Cerebellar nuclear complex (tissue), 1 donor: ENCODE measurements at regions not wholly inside any gene's neighbourhood (a gene's known extent, or its start where the extent isn't known, plus 50 kb on each side); places are given as distances from the start of the nearest gene placed in this dataset.
A peak's percentile ranks its signal among the peaks of the same experiment; 100 is the strongest.

Experiments
- DNase-seq, 2 experiments: peaks; one replicate each; lab custom pipeline; 2025; lab: John Stamatoyannopoulos, UW

GRCh38 chr6:105991561-105992314 lies 94.4 kb upstream of the PRDM1 start:
- DNase-seq, result peak in 1 of 2 experiments; percentile 36

DNA sequence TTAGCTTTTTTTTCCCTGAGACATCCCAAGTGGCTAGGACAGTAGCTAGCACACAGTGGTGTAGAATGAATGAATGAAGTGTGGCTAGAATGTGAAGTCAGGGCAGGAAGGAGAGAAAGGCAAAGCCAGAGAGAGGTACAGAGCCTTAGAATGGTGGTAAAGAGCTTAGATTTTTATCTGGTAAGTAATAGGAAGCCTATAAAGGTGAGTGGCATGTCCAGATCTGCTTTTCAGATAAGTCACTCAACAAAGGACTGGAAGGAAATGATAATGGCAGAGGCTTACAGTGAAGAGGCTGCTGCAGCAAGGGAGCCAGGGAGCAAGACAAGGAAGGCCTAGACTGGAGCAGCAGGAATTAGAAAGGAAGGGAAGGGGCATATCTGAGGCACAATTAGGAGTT lies 96.0 kb upstream of the PRDM1 start:
- no peak for DNase-seq

DNA sequence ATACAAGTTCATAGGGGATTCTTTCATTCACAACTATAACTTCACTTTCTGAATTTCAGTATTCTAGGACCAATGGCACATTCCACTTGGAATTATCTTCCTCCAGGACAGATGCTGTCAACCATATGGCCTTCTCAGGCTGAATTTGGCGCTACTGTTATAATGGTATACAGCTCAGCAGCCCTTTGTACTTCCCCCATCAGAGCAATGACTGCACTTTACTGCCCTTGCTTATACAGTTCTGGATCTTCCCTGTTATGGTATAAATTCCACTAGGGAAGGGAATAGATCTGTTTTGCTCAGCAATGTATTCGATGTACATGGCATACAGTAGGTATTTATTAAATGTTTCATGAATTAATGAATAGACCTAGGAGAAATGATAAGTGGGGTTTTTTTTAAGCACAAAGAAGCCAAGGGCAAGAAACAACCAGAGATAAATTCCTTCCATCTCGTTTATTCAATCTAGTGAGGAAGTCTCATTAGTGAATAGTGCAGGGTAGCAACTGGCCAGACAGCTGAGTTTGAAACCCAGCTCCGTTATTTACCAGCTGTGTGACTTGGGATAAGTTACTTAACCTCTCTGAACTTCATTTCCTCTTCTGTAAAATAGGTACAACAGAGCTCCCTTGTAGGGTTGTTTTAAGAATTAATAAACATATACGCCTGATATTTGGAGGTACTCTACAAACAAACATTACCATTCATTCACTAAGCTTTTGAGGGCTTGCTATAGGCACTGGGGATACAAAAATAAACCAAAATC lies 97.1 kb upstream of the PRDM1 start:
- no peak for DNase-seq

DNA sequence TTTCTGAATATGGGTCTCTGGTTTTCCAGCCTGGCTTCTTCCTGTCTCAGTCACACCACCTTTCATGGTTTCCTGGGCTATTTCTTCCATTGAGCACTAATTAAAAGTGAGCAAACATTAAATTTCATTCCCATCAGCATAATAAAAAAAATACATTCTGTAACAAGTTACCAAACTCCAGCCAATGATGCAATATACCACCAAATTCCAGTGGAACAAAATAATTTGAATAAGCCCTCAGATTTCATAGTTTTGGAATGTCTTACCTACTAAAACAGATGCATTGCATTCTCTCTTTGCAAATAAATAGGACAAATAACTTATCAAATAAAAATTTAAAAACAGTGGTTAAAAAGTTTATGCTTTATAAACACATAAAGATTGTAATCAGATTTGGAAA lies 97.8 kb upstream of the PRDM1 start:
- DNase-seq, result no peak

DNA sequence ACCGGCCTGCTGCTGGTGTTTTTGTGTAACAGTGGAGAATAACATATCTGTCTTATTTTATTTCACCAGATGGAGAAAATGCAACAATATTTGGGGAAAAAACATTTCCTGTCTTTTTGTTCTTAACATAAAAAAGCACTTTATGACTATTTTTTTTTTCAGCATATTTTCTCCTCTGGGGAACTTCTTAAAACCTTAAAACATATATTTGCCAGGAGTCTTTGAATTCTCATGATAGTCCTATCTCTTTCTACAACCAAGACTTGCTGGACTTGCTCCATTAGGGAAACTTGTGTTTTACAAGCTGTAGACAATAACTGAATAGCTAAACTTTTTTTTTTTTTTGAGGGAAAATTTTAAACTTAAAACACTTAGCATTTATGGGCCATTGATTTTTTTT lies 98.6 kb upstream of the PRDM1 start:
- DNase-seq, result no peak

DNA sequence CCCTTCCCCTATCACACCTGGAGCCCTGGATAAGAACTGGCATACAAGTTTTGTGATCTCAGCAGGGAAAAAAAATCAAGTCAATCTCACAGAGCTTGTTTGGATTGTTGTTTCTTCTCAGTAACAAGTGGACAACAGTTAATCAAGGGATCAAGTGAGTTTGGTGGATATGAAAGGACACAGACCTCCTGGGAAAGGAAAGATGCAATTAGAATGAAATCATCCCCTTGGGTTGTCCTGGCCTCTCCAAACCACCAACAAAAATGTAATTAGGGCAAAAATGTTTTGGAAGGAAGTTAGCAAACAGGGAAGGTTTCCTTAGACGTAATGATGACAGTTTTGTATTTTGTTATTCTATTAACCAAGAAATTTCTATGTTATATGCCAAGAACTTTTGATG lies 99.1 kb upstream of the PRDM1 start:
- DNase-seq, result no peak

DNA sequence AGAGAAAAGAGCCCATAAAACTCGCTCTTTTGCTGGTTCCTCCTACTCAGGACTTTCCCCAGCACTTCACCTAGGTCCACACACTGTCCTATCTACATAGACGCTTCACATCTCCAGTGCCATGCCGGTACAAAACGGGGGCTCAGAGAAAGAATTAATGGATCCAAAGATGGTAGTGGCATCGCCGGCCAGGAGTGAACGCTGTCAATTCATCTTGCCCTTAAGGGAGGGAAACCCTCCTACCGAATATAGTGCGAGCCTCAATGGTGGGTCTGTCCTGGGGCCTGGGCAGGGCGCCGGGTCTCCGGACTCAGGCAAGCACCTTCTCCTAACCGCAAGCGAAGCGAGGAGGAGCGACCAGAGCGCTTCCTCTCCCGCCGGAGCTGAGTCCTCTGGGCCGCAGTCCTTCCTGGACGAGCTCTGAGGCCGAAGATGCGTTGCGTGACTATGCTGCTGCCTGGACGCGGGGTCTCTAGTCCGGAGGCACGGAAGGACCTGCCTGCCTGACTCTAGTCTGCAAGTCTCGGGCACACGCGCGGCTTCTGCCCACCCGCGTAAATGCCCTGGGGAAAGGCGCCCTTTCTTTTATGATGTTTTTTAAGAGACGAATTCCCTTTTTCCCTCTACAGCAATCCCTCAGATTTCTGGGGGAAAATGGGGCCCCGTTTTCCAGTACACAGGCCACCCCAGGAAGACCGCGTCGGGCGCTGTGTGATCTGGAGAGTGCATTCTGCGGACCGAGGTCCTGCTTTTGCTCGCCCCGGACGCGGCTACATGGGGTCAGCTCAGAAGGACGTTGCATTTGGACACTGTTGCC lies 100.1 kb upstream of the PRDM1 start:
- no peak for DNase-seq

- DNase-seq, result no peak
Observed at GRCh38 chr6:105985098-105985815, 100.9 kb upstream of the PRDM1 start.

- DNase-seq, result no peak
Observed at GRCh38 chr6:105983763-105984162, 102.4 kb upstream of the PRDM1 start.

DNA sequence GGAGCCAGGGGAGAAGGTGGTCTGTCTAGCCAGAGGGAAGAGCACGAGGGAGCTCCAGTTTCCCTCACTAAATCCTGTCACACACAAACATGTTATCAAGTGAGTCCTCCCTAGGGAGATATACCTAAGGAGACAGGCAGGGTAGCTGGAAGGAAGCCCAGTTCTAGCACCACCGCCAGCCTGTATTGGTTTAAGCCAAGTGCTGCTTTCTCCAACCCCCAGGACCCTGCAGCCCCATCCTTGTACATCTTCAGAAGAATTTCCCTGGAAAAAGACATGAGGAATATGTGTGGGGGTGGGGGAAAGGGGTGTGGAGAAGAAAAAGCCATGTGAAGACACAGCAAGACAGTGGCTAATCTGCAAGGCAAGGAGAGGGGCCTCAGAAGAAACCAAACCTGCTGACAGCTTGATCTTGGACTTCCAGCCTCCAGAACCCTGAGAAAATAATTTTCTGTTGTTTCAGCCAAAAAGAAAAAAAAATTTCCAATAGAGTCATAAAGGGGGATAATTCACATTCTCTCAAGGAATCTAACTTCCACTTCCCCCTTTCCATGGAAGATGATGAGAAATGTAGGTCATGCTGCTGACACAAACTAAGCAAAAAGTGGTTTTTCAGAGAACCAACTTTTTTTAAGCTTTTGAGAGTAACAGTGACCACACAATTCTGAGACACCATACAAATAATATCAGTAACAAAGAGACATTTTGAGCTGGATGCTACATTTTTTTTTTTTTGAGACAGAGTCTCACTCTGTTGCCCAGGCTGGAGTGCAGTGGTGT lies 103.2 kb upstream of the PRDM1 start:
- no peak for DNase-seq

GRCh38 chr6:105981888-105982358 lies 104.2 kb upstream of the PRDM1 start:
- DNase-seq, result no peak

GRCh38 chr6:105981002-105981887 lies 104.9 kb upstream of the PRDM1 start:
- DNase-seq, result no peak

DNA sequence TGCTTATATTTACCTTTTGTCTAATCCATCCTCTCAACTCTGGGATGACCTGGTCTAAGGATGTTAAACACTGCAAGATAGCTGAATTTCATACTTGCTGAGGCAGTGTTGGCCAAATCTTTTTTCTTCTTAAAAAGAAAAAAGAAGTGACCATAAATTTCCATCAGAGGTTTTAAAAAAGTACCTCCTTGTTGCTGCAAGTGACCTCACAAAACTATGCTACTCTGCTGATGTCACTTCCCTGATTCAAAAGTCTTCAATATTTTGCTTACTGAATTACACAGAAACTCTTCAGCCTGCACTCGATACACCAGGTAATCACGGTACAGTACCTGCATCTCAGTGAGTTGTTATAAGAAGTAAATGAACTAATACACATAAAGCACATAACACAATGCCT lies 107.2 kb upstream of the PRDM1 start:
- no peak for DNase-seq

DNA sequence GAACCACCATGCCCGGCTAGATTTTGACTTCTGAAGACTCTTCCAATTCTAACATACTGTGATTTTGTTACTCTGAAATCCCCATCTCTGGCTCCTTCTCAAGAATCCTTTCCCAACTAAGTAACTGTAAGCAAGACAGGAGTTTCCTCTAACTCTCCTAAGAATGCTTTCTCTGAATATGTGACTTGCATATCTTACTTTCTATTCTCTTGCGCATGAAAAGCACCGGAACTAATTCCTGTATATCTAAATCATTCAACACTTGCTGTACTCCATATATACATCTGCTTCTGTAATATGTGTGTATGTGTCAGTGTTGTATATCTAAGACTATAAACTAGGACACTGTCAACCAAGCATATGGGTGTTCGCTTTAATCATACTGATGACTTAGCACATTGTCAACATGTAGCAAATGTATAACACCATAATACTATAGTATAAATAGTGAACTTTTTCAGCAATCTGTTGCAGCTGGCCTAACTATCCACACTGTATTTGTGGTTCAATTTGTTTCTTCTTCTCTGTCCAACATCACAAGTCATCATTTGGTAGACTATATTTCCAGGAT lies 108.1 kb upstream of the PRDM1 start:
- no peak for DNase-seq

DNA sequence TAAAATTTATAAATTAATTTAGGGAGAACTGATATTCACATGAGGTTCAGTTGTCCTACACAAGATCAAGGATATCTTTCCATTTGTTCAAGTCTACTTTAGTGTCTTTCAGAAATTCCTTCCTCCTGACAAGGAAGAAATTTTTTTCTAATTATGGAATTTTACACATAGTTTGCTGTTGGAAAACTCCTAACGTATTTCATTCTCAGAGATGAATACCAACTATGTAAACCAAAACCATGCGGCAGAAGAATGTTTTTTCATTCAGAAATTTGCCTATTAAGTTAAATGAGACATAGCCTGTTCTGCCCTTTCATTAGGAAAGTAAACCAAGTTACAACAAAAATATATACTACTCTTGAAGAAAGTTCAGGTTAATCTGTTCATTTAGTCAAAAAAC lies 111.2 kb upstream of the PRDM1 start:
- no peak for DNase-seq

GRCh38 chr6:105972440-105972839 lies 113.7 kb upstream of the PRDM1 start:
- no peak for DNase-seq

GRCh38 chr6:105968603-105969333 lies 117.4 kb upstream of the PRDM1 start:
- no peak for DNase-seq

- DNase-seq, result no peak
Observed at GRCh38 chr6:105967917-105968602, 118.1 kb upstream of the PRDM1 start.
